ENCODE measurements at regions not wholly inside any gene's neighbourhood (a gene's known extent, or its start where the extent isn't known, plus 50 kb on each side); places are given as distances from the start of the nearest gene placed in this dataset.

- no peak for TF ChIP-seq EZH2phosphoT487 (IDR thresholded peaks at IDR 0.05; ENCODE audit: low read depth, severe bottlenecking, unreplicated experiment)
- no peak for TF ChIP-seq EZH2 (IDR thresholded peaks at IDR 0.05; ENCODE audit: borderline replicate concordance)
- no peak for TF ChIP-seq CTCF (IDR thresholded peaks at IDR 0.05; ENCODE audit: poor library complexity)
- Histone ChIP-seq H3K9me3 (ENCODE audit: low read depth) (no peaks in the 10 kb centered on the region), H3K4me3 (no peak overlapping the region), H4K20me1 (ENCODE audit: insufficient read depth, poor library complexity, severe bottlenecking) (no peaks in the 10 kb centered on the region), H3K4me1 (ENCODE audit: insufficient read depth) (no peaks in the 10 kb centered on the region), H2AFZ (no peak overlapping the region), H3K27me3 (no peaks in the 10 kb centered on the region), H3K79me2 (no peaks in the 10 kb centered on the region), H3K4me2 (no peak overlapping the region), H3K27ac (no peak overlapping the region), H3K9me2 (replicated peaks; ENCODE audit: insufficient read depth) (no peaks in the 10 kb centered on the region), H3K36me3 (replicated peaks; ENCODE audit: insufficient read depth, low read depth) (no peaks in the 10 kb centered on the region)
- DNase-seq (ENCODE audit: low spot score), result no peak
- 92% methylated on average over 10 of the region's 10 CpGs for WGBS (ENCODE audit: low lambda C conversion rate, missing lambda C conversion rate)
Measured at GRCh38 chr6:961407-961960, 268.5 kb upstream of the EXOC2 start.

- Histone ChIP-seq H3K9me3 (ENCODE audit: low read depth) (no peaks in the 10 kb centered on the region), H4K20me1 (ENCODE audit: insufficient read depth, poor library complexity, severe bottlenecking) (no peaks in the 10 kb centered on the region), H2AFZ (no peak overlapping the region), H3K4me1 (ENCODE audit: insufficient read depth) (no peaks in the 10 kb centered on the region), H3K4me2 (no peak overlapping the region), H3K36me3 (replicated peaks; ENCODE audit: insufficient read depth, low read depth) (no peaks in the 10 kb centered on the region), H3K27me3 (no peaks in the 10 kb centered on the region), H3K4me3 (no peak overlapping the region), H3K27ac (no peak overlapping the region), H3K9me2 (replicated peaks; ENCODE audit: insufficient read depth) (no peaks in the 10 kb centered on the region), H3K79me2 (no peaks in the 10 kb centered on the region)
- no peak for DNase-seq (ENCODE audit: low spot score)
- WGBS (ENCODE audit: low lambda C conversion rate, missing lambda C conversion rate), result 61% methylated on average over 11 of the region's 11 CpGs
- TF ChIP-seq EZH2 (IDR thresholded peaks at IDR 0.05; ENCODE audit: borderline replicate concordance) (no peak), EZH2phosphoT487 (IDR thresholded peaks at IDR 0.05; ENCODE audit: low read depth, severe bottlenecking, unreplicated experiment) (no peak), CTCF (IDR thresholded peaks at IDR 0.05; ENCODE audit: poor library complexity) (no peak)
Measured at GRCh38 chr6:960356-960755, 267.4 kb upstream of the EXOC2 start.

GRCh38 chr6:958488-958887, 265.5 kb upstream of the EXOC2 start:
- Histone ChIP-seq H3K27ac (no peak overlapping the region), H3K9me3 (ENCODE audit: low read depth) (no peaks in the 10 kb centered on the region), H3K79me2 (no peaks in the 10 kb centered on the region), H3K36me3 (replicated peaks; ENCODE audit: insufficient read depth, low read depth) (no peaks in the 10 kb centered on the region), H3K4me1 (ENCODE audit: insufficient read depth) (no peaks in the 10 kb centered on the region), H3K4me2 (no peak overlapping the region), H4K20me1 (ENCODE audit: insufficient read depth, poor library complexity, severe bottlenecking) (no peaks in the 10 kb centered on the region), H2AFZ (no peak overlapping the region), H3K4me3 (no peak overlapping the region), H3K9me2 (replicated peaks; ENCODE audit: insufficient read depth) (no peaks in the 10 kb centered on the region), H3K27me3 (no peaks in the 10 kb centered on the region)
- WGBS (ENCODE audit: low lambda C conversion rate, missing lambda C conversion rate), result 61% methylated on average over 5 of the region's 5 CpGs
- no peak for TF ChIP-seq EZH2phosphoT487 (IDR thresholded peaks at IDR 0.05; ENCODE audit: low read depth, severe bottlenecking, unreplicated experiment)
- TF ChIP-seq EZH2 (IDR thresholded peaks at IDR 0.05; ENCODE audit: borderline replicate concordance), result no peak
- no peak for TF ChIP-seq CTCF (IDR thresholded peaks at IDR 0.05; ENCODE audit: poor library complexity)
- peak; percentile 19 for DNase-seq (ENCODE audit: low spot score)

Measured in hepatocyte (in vitro differentiated cells).